VCaP (cell line): ENCODE measurements at regions not wholly inside any gene's neighbourhood (a gene's known extent, or its start where the extent isn't known, plus 50 kb on each side); places are given as distances from the start of the nearest gene placed in this dataset.
"Not testable (repeated sequence)": the region's sequence is repeated elsewhere in the genome, so short reads cannot be mapped to it uniquely, and the experiment has no call there.

Experiments used
- H3K27ac ChIP-seq: fragments of 450-650 bp; 2 replicates; pipeline ENCODE4 v1.5.1; 2017
- TF ChIP-seq, protein P1 (sequence below): fragments of 450-650 bp; conservative IDR thresholded peaks from 2 replicates; pipeline ENCODE4 v1.5.1; 2017; ENCODE audit warnings: mild to moderate bottlenecking, moderate library complexity

DNA sequence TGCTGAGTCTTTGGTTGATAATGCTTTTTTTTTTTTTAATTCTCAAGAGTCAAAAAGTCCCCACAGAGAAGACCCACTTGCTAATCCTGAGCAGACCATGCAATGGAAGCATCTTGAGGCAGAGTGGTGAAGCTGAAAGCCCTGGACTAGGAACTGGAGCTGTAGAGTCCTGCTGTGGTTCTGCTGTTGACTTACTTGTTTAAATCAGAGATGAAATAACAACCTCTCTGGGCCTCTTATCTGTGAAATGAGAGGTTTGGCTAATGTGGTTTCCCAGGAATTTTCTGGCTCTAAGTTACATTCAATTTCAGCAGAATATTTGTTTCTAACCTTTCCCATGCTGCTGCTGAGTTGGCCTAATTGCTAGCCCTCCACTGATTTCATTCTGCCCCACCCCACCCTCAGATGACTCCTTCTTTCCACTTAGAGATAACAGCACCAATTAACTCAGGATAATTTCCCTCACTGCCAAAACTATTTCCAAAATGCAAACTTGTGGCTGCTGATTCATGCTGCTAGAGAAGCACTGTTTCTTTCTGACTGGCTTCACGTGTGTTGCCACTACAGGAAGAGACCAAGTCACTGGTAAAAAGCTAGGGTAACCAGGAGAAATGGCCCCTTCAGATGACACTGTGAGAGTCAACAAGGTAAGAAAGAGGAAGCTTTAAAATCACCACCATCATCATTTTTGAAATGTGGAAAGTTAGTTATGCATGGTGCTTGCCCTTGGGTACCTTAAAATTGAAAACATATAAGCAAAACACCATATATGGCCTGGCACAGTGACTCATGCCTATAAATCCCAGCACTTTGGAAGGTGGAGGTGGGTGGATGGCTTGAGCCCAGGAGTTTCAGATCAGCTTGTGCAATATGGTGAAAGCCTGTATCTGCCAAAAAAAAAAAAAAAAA, 326.4 kb downstream of the DCHS2 start:
- H3K27ac ChIP-seq, result no peak overlapping the region
- TF ChIP-seq, protein P1, sequence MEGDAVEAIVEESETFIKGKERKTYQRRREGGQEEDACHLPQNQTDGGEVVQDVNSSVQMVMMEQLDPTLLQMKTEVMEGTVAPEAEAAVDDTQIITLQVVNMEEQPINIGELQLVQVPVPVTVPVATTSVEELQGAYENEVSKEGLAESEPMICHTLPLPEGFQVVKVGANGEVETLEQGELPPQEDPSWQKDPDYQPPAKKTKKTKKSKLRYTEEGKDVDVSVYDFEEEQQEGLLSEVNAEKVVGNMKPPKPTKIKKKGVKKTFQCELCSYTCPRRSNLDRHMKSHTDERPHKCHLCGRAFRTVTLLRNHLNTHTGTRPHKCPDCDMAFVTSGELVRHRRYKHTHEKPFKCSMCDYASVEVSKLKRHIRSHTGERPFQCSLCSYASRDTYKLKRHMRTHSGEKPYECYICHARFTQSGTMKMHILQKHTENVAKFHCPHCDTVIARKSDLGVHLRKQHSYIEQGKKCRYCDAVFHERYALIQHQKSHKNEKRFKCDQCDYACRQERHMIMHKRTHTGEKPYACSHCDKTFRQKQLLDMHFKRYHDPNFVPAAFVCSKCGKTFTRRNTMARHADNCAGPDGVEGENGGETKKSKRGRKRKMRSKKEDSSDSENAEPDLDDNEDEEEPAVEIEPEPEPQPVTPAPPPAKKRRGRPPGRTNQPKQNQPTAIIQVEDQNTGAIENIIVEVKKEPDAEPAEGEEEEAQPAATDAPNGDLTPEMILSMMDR, result no peak

DNA sequence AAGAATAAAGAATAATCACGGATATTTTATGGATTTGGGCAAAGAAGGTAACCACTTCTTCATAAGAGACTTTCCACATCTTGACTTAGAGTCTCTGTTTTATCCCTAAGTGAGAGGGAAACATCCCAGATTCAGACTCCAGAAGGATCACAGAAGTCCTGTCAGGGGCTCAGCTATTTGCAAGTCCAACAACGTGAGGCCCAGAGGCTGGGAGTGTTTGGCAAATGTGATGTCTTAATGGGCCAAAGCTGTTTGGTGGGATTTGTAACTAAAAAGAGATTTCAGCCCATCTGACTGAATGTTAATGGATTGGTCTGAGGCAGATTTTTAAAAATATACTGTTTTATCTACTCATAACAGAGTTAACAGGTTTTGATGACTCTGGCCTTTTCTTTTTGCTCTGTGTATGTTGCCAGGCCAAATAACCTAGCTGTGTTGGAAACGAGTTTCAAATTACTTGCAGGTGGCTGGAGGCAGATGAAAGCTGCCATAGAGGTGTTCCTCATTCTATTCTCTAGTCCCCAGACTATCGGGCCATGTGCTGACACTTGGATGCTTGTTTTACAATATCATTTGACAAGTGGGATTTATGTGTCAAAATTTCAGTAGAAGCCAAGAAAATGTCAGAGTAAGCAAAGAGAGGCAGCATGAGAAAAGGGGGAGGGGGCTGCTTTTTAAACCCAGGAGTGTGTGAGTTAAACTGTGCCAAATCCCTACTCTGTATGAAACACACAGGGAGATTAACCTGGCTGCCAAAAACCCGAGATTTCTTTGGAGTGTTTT, 330.9 kb downstream of the DCHS2 start:
- H3K27ac ChIP-seq, result no peak overlapping the region
- TF ChIP-seq, protein P1, result no peak

DNA sequence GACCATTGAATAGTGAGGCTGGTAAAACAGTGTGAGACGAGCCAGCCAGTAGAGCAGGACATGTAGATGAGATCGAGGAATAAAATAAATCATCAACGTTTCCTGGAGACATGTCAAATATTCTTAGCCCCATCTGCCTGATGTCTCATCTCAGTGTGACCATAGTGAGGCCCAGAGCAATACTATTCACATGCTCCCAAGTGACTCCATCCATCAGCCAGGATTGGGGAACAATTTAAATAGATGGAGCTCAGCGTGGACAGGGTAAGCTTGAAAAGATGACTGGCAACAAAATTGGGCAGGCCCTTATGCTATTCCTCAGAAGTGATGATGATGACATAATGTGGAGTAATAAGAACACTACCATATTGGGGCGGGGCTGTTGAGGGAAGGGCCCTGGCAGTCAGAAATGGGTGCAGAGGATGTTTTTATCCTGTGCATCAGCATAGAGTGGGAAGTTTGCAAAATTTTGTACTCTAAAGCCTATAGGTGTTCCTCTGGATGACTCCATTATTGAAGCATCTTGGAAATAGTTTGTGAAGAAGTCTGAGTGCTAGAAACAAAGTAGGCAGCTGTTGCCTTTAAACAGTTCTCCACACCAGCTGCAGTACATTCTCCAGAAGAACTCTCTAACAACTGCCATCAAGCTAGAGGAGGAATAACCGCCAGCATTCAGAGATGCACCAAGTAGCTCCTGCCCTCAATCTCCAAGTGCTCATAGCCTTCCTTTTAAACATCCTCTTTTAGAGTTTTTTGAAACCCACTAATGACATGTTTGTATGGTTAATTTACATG, 333.0 kb downstream of the DCHS2 start:
- TF ChIP-seq, protein P1, result no peak
- H3K27ac ChIP-seq, result no peak overlapping the region

DNA sequence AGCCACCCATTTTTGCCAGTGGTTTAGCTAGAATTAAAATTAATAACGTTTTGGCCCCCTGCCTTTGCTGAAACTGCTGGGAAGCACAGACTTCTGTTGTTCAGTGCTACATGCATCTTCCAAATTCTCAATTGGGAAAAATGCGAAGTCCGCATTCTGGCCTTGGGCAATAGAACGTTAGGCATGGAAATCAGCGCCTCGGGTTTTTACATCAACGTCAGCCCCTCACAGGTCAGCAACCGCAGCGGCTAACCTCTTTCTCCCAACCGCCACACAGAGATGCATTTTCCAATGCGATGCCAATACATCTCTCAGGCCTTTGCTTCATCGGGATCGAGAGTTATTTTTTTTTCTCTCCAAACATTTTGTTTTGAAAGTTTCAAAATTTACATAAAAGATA, 339.1 kb downstream of the DCHS2 start:
- TF ChIP-seq, protein P1, result no peak
- H3K27ac ChIP-seq, result no peak overlapping the region

DNA sequence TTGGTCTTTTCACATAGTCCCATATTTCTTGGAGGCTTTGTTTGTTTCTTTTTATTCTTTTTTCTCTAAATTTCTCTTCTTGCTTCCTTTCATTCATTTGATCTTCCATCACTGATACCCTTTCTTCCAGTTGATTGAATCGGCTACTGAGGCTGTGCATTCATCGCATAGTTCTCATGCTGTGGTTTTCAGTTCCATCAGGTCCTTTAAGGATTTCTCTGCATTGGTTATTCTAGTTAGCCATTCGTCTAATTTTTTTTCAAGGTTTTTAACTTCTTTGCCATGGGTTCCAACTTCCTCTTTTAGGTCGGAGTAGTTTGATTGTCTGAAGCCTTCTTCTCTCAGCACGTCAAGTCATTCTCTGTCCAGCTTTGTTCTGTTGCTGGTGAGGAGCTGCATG, 342.4 kb downstream of the DCHS2 start:
- H3K27ac ChIP-seq, result not testable (repeated sequence)

DNA sequence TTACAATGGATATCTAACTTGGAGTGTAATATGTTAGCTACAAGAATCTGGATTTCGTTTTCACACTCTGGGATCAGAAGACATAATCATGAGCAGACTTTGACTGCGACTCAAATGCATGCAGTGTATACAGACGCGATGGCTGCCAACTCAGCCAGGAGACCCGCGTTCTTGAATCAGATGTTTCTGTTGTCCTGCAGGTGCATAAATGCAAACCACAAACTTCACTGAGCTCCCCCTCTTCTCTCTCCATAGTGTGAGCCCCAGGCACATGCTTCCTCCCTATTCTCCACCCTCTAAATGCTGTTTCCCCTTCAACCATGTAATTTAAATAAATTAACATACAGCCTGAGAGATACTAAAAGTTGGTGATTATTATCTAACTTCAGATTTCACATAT, 347.9 kb downstream of the DCHS2 start:
- TF ChIP-seq, protein P1, result no peak
- no peak overlapping the region for H3K27ac ChIP-seq

DNA sequence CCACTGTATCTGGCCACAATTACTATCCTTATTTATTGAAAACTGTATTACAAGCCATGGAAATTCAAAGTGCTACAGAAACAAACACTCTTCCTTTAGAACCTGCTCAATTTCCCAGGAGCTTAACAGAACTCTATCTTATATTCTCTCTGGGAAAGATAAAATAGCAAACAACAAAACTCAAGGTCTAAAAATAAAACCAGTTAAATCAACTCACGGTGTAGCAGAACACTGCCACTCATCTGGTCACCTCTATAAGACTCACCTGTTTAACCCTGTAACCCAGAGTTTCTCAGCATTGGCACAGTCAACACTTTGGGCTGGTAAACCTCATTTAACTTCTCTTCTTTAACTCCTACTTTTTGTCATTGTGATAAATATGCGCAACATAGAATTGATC, 348.9 kb downstream of the DCHS2 start:
- H3K27ac ChIP-seq, result no peak overlapping the region
- TF ChIP-seq, protein P1, result no peak
